ENCODE measurements at regions not wholly inside any gene's neighbourhood (a gene's known extent, or its start where the extent isn't known, plus 50 kb on each side); places are given as distances from the start of the nearest gene placed in this dataset.

DNA sequence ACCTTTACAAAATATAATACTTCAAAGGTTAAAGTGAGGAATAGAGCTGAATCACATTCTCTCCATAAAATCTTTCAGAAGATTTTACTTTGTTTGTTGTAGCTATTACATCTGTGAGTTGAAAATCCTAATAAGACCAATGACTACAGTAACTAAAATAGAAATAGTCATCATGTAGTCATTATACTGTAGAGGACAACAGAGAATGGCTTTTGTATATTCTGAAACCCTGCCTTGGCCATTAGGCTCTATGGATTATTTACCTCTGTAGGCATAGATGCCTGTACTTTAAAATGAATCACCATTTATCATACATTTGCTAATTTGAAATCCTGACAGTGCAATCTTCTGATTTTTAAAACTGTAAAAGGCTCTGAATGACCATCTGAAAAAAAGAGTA is 923.0 kb downstream of the REEP3 start:
- DNase-seq (ENCODE audit: insufficient read length) (no peak), FAIRE-seq (no peak)
- no peak for TF ChIP-seq POLR2AphosphoS5 (IDR thresholded peaks at IDR 0.05; ENCODE audit: low read depth, low read length)
- no peak for TF ChIP-seq TAF1 (IDR thresholded peaks at IDR 0.05; ENCODE audit: borderline replicate concordance, low read depth, low read length)
- TF ChIP-seq POLR2A (IDR thresholded peaks at IDR 0.05; ENCODE audit: low read depth, low read length), result no peak

DNA sequence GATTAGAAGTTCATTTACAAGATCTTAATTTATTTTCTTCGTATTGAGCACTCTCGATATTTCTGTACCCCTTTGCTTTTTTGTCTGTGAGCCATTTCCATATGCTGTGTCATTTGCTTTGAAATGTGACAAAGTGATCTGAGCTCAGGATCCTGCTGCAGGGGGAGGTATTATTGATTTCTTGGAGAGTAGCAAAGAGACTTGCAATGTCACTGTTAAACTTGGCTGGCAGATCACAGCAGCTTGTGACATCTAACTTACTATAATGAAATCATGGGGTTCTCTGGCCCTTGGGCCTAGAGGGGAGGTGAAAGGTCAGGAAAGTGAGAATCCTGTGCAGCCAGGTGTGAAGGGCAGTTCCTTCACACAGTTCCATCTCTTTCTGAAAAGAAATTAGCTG is 923.4 kb downstream of the REEP3 start:
- no peak for FAIRE-seq
- no peak for DNase-seq (ENCODE audit: insufficient read length)
- no peak for TF ChIP-seq POLR2AphosphoS5 (IDR thresholded peaks at IDR 0.05; ENCODE audit: low read depth, low read length)
- TF ChIP-seq POLR2A (IDR thresholded peaks at IDR 0.05; ENCODE audit: low read depth, low read length), result no peak
- no peak for TF ChIP-seq TAF1 (IDR thresholded peaks at IDR 0.05; ENCODE audit: borderline replicate concordance, low read depth, low read length)

DNA sequence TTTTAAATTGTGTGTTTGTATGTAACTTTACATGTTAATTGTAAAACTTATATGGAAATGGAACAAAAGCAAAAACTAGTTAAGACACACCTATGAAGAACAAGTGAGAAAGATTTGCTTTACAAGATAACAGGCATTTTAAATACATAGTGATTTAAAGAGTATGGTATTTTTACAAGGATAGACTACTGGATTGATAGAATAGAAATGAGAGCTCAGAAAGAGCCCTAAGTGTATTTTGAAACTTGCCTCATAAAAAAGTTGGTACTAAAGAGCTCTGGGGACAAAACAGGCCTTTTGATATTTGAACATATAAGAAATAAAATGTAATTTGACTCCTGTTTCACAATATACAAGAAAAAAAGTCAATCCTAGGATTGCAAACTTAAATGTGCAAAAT is 928.4 kb downstream of the REEP3 start:
- DNase-seq (ENCODE audit: insufficient read length) (no peak), FAIRE-seq (no peak)
- TF ChIP-seq TAF1 (IDR thresholded peaks at IDR 0.05; ENCODE audit: borderline replicate concordance, low read depth, low read length) (no peak), POLR2A (IDR thresholded peaks at IDR 0.05; ENCODE audit: low read depth, low read length) (no peak), POLR2AphosphoS5 (IDR thresholded peaks at IDR 0.05; ENCODE audit: low read depth, low read length) (no peak)

DNA sequence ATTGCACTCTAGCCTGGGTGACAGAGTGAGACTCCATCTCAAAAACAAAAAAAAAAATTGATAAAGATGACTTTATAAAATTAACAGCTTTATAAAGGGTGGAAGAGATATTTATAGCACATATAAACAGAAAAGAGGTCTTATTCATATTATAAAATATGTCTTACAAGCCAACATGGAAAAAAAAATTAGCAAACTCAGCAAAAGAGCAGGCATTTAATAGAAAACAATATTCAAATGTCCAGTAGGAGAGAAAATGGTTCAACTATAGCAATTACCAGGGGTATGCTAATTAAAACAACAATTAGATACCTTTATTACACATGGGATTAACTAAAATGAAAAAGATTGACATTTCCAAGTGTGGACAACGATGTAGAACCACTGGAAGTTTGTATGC is 929.1 kb downstream of the REEP3 start:
- no peak for DNase-seq (ENCODE audit: insufficient read length)
- no peak for FAIRE-seq
- TF ChIP-seq POLR2A (IDR thresholded peaks at IDR 0.05; ENCODE audit: low read depth, low read length) (no peak), POLR2AphosphoS5 (IDR thresholded peaks at IDR 0.05; ENCODE audit: low read depth, low read length) (no peak), TAF1 (IDR thresholded peaks at IDR 0.05; ENCODE audit: borderline replicate concordance, low read depth, low read length) (no peak)

DNA sequence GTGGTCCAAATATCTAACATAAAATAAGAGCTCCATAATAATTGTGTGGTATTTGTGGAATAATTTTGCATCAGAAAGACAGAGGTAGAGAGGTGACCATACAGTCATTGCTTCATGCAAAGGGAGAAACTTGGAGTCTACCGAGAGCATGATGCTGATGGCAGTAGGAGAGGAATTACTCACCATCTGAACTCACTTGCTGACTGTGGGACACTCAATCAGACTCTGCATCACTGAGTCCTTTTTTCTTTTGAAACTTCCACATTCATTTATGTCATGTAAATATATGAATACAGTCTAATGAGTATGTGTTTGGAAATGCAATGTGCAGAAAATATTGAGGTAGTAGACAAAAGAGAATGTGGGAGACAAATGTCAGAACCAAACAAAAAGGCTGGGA is 933.8 kb downstream of the REEP3 start:
- no peak for TF ChIP-seq TAF1 (IDR thresholded peaks at IDR 0.05; ENCODE audit: borderline replicate concordance, low read depth, low read length)
- no peak for TF ChIP-seq POLR2AphosphoS5 (IDR thresholded peaks at IDR 0.05; ENCODE audit: low read depth, low read length)
- TF ChIP-seq POLR2A (IDR thresholded peaks at IDR 0.05; ENCODE audit: low read depth, low read length), result no peak
- DNase-seq (ENCODE audit: insufficient read length) (no peak), FAIRE-seq (no peak)

DNA sequence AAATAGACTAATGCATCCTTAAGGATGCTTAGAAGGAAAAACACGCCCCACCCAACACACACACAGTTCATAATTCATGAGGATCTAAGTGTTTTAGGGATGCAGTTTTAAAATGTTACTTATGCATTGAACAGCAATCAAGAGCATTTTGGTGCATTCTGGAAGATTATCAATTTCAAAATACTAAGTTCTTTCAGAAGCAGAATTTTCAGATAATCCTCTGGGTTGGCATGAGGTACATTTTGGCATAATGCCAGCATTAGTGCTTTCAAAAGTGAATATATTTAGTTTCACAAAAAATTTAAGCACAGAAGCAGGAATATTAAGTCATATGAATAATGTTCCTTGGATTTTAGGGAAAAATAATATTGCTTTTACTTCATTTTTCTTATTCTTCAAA is 937.1 kb downstream of the REEP3 start:
- FAIRE-seq (no peak), DNase-seq (ENCODE audit: insufficient read length) (no peak)
- TF ChIP-seq TAF1 (IDR thresholded peaks at IDR 0.05; ENCODE audit: borderline replicate concordance, low read depth, low read length) (no peak), POLR2AphosphoS5 (IDR thresholded peaks at IDR 0.05; ENCODE audit: low read depth, low read length) (no peak), POLR2A (IDR thresholded peaks at IDR 0.05; ENCODE audit: low read depth, low read length) (no peak)

DNA sequence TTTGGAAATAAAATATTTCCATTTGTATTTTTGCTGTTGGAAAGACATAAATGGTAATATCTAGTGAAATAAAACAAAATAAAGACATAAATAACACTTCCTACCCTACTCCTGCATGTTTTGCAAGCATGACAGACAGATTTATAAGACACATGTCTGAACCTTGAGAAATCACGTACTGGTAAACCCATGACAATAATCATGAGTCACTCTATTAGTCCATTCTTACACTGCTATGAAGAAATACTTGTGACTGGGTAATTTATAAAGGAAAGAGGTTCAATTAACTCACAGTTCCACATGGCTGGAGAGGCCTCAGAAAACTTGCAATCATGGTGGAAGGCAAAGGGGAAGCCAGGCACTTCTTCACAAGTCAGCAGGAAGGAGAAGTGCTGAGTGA is 942.2 kb downstream of the REEP3 start:
- no peak for DNase-seq (ENCODE audit: insufficient read length)
- no peak for TF ChIP-seq TAF1 (IDR thresholded peaks at IDR 0.05; ENCODE audit: borderline replicate concordance, low read depth, low read length)
- TF ChIP-seq POLR2A (IDR thresholded peaks at IDR 0.05; ENCODE audit: low read depth, low read length), result no peak
- TF ChIP-seq POLR2AphosphoS5 (IDR thresholded peaks at IDR 0.05; ENCODE audit: low read depth, low read length), result no peak
- no peak for FAIRE-seq

DNA sequence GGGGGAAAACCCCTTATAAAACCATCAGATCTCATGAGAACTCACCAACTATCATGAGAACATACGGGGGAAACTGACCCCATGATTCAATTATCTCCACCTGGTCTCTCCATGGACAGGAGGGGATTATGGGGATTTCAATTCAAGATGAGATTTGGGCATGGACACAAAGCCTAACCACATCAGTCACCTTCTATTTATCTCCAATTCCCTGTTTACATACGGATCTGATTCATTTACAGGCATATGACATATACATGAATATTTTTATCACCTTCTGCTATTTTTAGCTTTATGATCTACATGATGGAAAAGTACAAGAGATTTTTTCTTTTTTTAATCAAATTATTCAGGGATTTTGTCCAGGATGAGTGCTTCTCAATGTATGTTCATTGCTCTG is 944.5 kb downstream of the REEP3 start:
- FAIRE-seq, result no peak
- TF ChIP-seq POLR2A (IDR thresholded peaks at IDR 0.05; ENCODE audit: low read depth, low read length), result no peak
- TF ChIP-seq POLR2AphosphoS5 (IDR thresholded peaks at IDR 0.05; ENCODE audit: low read depth, low read length), result no peak
- no peak for TF ChIP-seq TAF1 (IDR thresholded peaks at IDR 0.05; ENCODE audit: borderline replicate concordance, low read depth, low read length)
- no peak for DNase-seq (ENCODE audit: insufficient read length)

DNA sequence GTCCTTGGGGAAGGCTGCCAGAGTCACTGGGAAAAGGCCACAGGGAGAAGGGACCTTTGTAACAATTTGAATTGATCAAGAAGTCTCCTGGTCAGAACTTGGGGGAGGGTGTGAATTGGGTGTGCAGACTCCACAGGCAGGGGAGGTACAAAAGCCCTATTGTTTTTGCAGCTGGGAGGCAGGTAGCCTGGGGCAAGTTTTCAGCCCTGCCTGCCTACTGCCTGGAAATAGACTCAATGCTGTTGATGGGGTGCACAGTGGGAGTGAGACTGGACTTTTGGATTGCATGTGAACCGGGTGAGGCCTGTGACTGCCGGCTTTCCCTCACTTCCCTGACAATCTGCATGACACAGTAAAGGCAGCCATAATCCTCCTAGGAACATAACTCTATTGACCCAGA is 947.0 kb downstream of the REEP3 start:
- no peak for TF ChIP-seq TAF1 (IDR thresholded peaks at IDR 0.05; ENCODE audit: borderline replicate concordance, low read depth, low read length)
- FAIRE-seq (no peak), DNase-seq (ENCODE audit: insufficient read length) (no peak)

DNA sequence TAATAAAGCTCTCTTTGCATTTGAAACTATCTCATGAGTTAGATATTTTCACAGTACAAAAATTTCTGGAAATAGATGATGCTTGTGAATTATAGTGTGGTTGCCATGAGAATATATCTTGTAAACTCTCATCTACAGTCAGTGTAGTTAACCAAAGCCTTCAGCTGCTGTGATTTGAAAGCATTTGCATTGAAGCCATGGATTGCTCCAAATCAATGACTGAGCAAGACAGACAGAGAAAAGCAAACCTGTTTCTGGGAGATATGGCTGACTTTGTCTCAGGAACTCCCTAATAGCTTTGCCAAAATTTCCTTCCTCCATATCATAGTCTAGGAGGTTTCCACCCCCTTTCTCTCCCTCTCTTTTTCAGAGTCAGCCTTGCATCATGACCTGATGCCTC is 955.3 kb downstream of the REEP3 start:
- DNase-seq (ENCODE audit: insufficient read length) (no peak), FAIRE-seq (no peak)
- no peak for TF ChIP-seq TAF1 (IDR thresholded peaks at IDR 0.05; ENCODE audit: borderline replicate concordance, low read depth, low read length)
- TF ChIP-seq POLR2AphosphoS5 (IDR thresholded peaks at IDR 0.05; ENCODE audit: low read depth, low read length), result no peak
- no peak for TF ChIP-seq POLR2A (IDR thresholded peaks at IDR 0.05; ENCODE audit: low read depth, low read length)

DNA sequence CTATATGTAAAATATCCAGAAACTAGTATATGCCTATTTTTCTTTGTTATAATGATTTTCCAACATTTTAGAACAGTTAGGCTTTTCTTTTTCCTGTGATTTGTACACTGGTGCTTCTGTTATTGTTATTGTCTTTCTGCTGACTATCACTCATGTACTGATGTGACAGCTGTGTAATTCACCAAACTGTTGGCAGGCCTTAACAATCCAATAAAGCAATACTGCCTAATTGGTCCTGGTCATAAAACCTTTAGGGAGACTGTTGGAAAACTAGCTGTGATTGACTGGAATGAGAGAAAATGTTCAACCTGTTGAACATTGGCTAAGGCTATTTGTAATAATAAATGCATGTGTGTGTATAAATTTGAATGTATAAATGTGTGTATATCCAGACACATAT is 956.6 kb downstream of the REEP3 start:
- no peak for DNase-seq (ENCODE audit: insufficient read length)
- TF ChIP-seq TAF1 (IDR thresholded peaks at IDR 0.05; ENCODE audit: borderline replicate concordance, low read depth, low read length) (no peak), POLR2AphosphoS5 (IDR thresholded peaks at IDR 0.05; ENCODE audit: low read depth, low read length) (no peak), POLR2A (IDR thresholded peaks at IDR 0.05; ENCODE audit: low read depth, low read length) (no peak)
- no peak for FAIRE-seq

DNA sequence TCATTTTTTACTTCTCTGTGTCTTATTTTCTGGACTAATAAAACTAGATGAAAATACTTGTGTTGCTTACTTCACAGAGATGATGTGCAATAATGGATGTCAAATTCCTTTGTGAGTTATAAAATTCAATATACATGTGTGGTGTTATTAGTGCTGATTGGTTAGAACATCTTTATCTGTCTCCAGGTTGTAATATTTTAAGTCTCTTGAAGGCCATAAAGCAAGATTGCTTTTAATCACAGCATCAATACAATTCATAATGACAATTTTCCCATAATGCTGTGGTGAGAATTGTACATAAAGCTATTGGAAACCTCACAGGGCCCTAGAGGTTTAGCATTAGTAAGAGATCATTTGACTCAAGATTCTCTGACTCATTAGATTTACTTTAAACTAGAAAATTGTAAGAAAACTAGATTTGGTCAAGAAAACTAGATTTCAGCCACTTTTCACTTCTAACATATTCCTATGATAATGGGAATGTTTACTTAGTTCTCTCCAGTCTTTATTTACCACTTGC is 963.7 kb downstream of the REEP3 start:
- TF ChIP-seq POLR2AphosphoS5 (IDR thresholded peaks at IDR 0.05; ENCODE audit: low read depth, low read length), result no peak
- TF ChIP-seq POLR2A (IDR thresholded peaks at IDR 0.05; ENCODE audit: low read depth, low read length), result no peak
- TF ChIP-seq TAF1 (IDR thresholded peaks at IDR 0.05; ENCODE audit: borderline replicate concordance, low read depth, low read length), result no peak
- FAIRE-seq (no peak), DNase-seq (ENCODE audit: insufficient read length) (no peak)

DNA sequence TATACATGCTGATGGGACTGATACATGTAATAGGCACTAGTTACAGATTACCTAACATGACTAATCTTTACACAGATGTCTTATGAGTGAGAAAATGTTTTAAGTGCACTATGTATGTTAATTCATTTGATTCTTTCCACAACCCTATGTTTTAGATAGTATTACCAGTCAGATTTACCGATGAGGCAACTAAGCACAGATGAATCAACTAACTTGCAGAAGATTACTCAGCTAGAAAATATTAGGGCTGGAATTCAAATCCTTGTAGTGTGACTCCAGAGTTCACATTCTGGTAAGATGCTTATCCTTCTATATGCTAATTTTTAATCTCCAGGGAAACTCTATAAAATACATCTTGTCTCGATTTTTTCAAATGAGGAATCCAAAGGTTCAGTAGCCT is 964.9 kb downstream of the REEP3 start:
- FAIRE-seq (no peak), DNase-seq (ENCODE audit: insufficient read length) (no peak)
- TF ChIP-seq POLR2AphosphoS5 (IDR thresholded peaks at IDR 0.05; ENCODE audit: low read depth, low read length) (no peak), TAF1 (IDR thresholded peaks at IDR 0.05; ENCODE audit: borderline replicate concordance, low read depth, low read length) (no peak), POLR2A (IDR thresholded peaks at IDR 0.05; ENCODE audit: low read depth, low read length) (no peak)

Data from GM12892 (cell line).